GM19468 (cell line): ENCODE measurements at regions not wholly inside any gene's neighbourhood (a gene's known extent, or its start where the extent isn't known, plus 50 kb on each side); places are given as distances from the start of the nearest gene placed in this dataset.

ENCODE experiments used
- ATAC-seq: cut with Tn5 transposase; IDR thresholded peaks from one replicate; pipeline ENCODE4 v1.9.1; 2021; ENCODE audit warnings: mild to moderate bottlenecking, moderate library complexity, moderate number of reproducible peaks; ENCODE audit not compliant: unreplicated experiment; ENCODE audit errors: extremely low read depth

GRCh38 chr2:14684516-14684915 lies 52.0 kb downstream of the LRATD1 start:
- no peak for ATAC-seq

- no peak for ATAC-seq
Observed at GRCh38 chr2:14690926-14691325, 58.4 kb downstream of the LRATD1 start.

- ATAC-seq, result no peak
Observed at GRCh38 chr2:14693874-14694273, 61.4 kb downstream of the LRATD1 start.

- no peak for ATAC-seq
Observed at GRCh38 chr2:14700753-14701152, 68.2 kb downstream of the LRATD1 start.

GRCh38 chr2:14702258-14702657 lies 69.7 kb downstream of the LRATD1 start:
- ATAC-seq, result no peak

GRCh38 chr2:14706201-14706600 lies 73.7 kb downstream of the LRATD1 start:
- no peak for ATAC-seq

- no peak for ATAC-seq
Observed at GRCh38 chr2:14712111-14712510, 79.6 kb downstream of the LRATD1 start.

- no peak for ATAC-seq
Observed at GRCh38 chr2:14713248-14713647, 80.7 kb downstream of the LRATD1 start.

GRCh38 chr2:14715600-14715999 lies 83.1 kb downstream of the LRATD1 start:
- ATAC-seq, result no peak

GRCh38 chr2:14716319-14716718 lies 83.8 kb downstream of the LRATD1 start:
- no peak for ATAC-seq

GRCh38 chr2:14717131-14717530 lies 84.6 kb downstream of the LRATD1 start:
- ATAC-seq, result no peak

- no peak for ATAC-seq
Observed at GRCh38 chr2:14720319-14720718, 87.8 kb downstream of the LRATD1 start.

- ATAC-seq, result no peak
Observed at GRCh38 chr2:14720739-14721138, 88.2 kb downstream of the LRATD1 start.

- no peak for ATAC-seq
Observed at GRCh38 chr2:14722904-14723570, 90.5 kb downstream of the LRATD1 start.

GRCh38 chr2:14723684-14724083 lies 91.2 kb downstream of the LRATD1 start:
- ATAC-seq, result no peak

- ATAC-seq, result no peak
Observed at GRCh38 chr2:14735696-14736095, 103.2 kb downstream of the LRATD1 start.

- no peak for ATAC-seq
Observed at GRCh38 chr2:14737201-14737600, 104.7 kb downstream of the LRATD1 start.

GRCh38 chr2:14743861-14744260 lies 111.3 kb downstream of the LRATD1 start:
- no peak for ATAC-seq

GRCh38 chr2:14745288-14746076 lies 113.0 kb downstream of the LRATD1 start:
- no peak for ATAC-seq

- no peak for ATAC-seq
Observed at GRCh38 chr2:14746133-14746532, 113.6 kb downstream of the LRATD1 start.

- ATAC-seq, result no peak
Observed at GRCh38 chr2:14747447-14747846, 114.9 kb downstream of the LRATD1 start.

GRCh38 chr2:14749884-14750283 lies 117.4 kb downstream of the LRATD1 start:
- no peak for ATAC-seq
